ENCODE measurements at regions not wholly inside any gene's neighbourhood (a gene's known extent, or its start where the extent isn't known, plus 50 kb on each side); places are given as distances from the start of the nearest gene placed in this dataset.

- no peaks in the 10 kb centered on the region for H3K27me3 ChIP-seq (ENCODE audit: control insufficient read depth in 2 of 2, insufficient read depth in 2 of 2, low read length in 2 of 2)
- H2AFZ ChIP-seq (ENCODE audit: low read depth, low read length), result no peak overlapping the region
- CTCF ChIA-PET (ENCODE audit: low intra/inter-chr PET ratio), result no interaction called here
- no peak overlapping the region for H3K4me2 ChIP-seq (ENCODE audit: insufficient read depth, low read length)
- no peaks in the 10 kb centered on the region for H4K20me1 ChIP-seq (replicated peaks; ENCODE audit: control insufficient read depth, insufficient read depth, low read length)
- no peaks in the 10 kb centered on the region for H3K36me3 ChIP-seq (ENCODE audit: control insufficient read depth, insufficient read depth, low read length)
- H3K4me1 ChIP-seq (replicated peaks in 1 of 2; ENCODE audit: control insufficient read depth in 2 of 2, insufficient read depth in 2 of 2, low read length in 2 of 2), result no peaks in the 10 kb centered on the region
- no peak for FAIRE-seq
- no peaks in the 10 kb centered on the region for H3K79me2 ChIP-seq (ENCODE audit: control insufficient read depth, insufficient read depth, low read length)
- H3K27ac ChIP-seq (ENCODE audit: extremely low read depth, low read depth, low read length), result no peak overlapping the region
- intact Hi-C loops (cut with micrococcal nuclease) (no loop called here), in situ Hi-C loops (cut with MboI) (no loop called here)
- no peak overlapping the region for H3K4me3 ChIP-seq
- no peak overlapping the region for H3K9ac ChIP-seq (ENCODE audit: insufficient read depth in 1 of 2, low read depth in 2 of 2, low read length in 2 of 2)
- POLR2A ChIA-PET, result no interaction called here
- no peak for ATAC-seq
- TF ChIP-seq ZNF77 (CRISPR knock-in tag; IDR thresholded peaks at IDR 0.05) (no peak), ETV5 (CRISPR knock-in tag; IDR thresholded peaks at IDR 0.05; ENCODE audit: low read depth) (no peak)
- BruUV-seq (replicated peaks), result no TSS peak
- H3K9me3 ChIP-seq (replicated peaks; ENCODE audit: control insufficient read depth, insufficient read depth, low read depth, low read length), result no peaks in the 10 kb centered on the region
- WGBS (ENCODE audit: insufficient coverage, low coverage, missing lambda C conversion rate), result 0% methylated on average over 3 of the region's 3 CpGs
- no peaks in the 10 kb centered on the region for H3K9me1 ChIP-seq (ENCODE audit: control insufficient read depth, insufficient read depth, low read length)
- no peak for DNase-seq (ENCODE audit: extremely low read depth in 1 of 4, low spot score in 3 of 4)
These were observed 257.5 kb upstream of the LRTM1 start for GRCh38 chr3:55185380-55185779.

- TF ChIP-seq MEF2D (tag; conservative IDR thresholded peaks at IDR 0.05; ENCODE audit: low read depth) (no peak), TFAM (CRISPR knock-in tag; conservative IDR thresholded peaks at IDR 0.05) (no peak), BCL6 (CRISPR knock-in tag; IDR thresholded peaks at IDR 0.05) (no peak), GABPB1 (CRISPR knock-in tag; IDR thresholded peaks at IDR 0.05) (no peak), ZNF280A (IDR thresholded peaks at IDR 0.05; ENCODE audit: low read depth, partially characterized antibody) (no peak), ETV1 (tag; conservative IDR thresholded peaks at IDR 0.05; ENCODE audit: low read depth) (no peak)
- intact Hi-C loops (cut with micrococcal nuclease), result loop anchor here (5.0 kb wide), 2 partner anchors 231 to 756 kb away; no protein-coding TSS in a partner anchor
- no peak for FAIRE-seq
- H3K79me2 ChIP-seq (ENCODE audit: control insufficient read depth, insufficient read depth, low read length), result no peaks in the 10 kb centered on the region
- no peak overlapping the region for H3K27ac ChIP-seq (ENCODE audit: extremely low read depth, low read depth, low read length)
- no peak overlapping the region for H3K9ac ChIP-seq (ENCODE audit: insufficient read depth in 1 of 2, low read depth in 2 of 2, low read length in 2 of 2)
- no peak overlapping the region for H3K4me2 ChIP-seq (ENCODE audit: insufficient read depth, low read length)
- ATAC-seq, result no peak
- POLR2A ChIA-PET, result no interaction called here
- no peak overlapping the region for H2AFZ ChIP-seq (ENCODE audit: low read depth, low read length)
- no peaks in the 10 kb centered on the region for H3K9me1 ChIP-seq (ENCODE audit: control insufficient read depth, insufficient read depth, low read length)
- H3K9me3 ChIP-seq (replicated peaks; ENCODE audit: control insufficient read depth, insufficient read depth, low read depth, low read length), result no peaks in the 10 kb centered on the region
- DNase-seq (ENCODE audit: extremely low read depth in 1 of 4, low spot score in 3 of 4), result no peak
- BruUV-seq (replicated peaks), result no TSS peak
- in situ Hi-C loops (cut with MboI), result no loop called here
- CTCF ChIA-PET (ENCODE audit: low intra/inter-chr PET ratio), result no interaction called here
- no peaks in the 10 kb centered on the region for H4K20me1 ChIP-seq (replicated peaks; ENCODE audit: control insufficient read depth, insufficient read depth, low read length)
- H3K36me3 ChIP-seq (ENCODE audit: control insufficient read depth, insufficient read depth, low read length), result no peaks in the 10 kb centered on the region
- H3K4me1 ChIP-seq (replicated peaks in 1 of 2; ENCODE audit: control insufficient read depth in 2 of 2, insufficient read depth in 2 of 2, low read length in 2 of 2), result no peaks in the 10 kb centered on the region
- H3K4me3 ChIP-seq, result no peak overlapping the region
- no peaks in the 10 kb centered on the region for H3K27me3 ChIP-seq (ENCODE audit: control insufficient read depth in 2 of 2, insufficient read depth in 2 of 2, low read length in 2 of 2)
These were observed 255.3 kb upstream of the LRTM1 start for GRCh38 chr3:55183201-55183600.
